Hepatocyte (in vitro differentiated cells): ENCODE measurements at regions not wholly inside any gene's neighbourhood (a gene's known extent, or its start where the extent isn't known, plus 50 kb on each side); places are given as distances from the start of the nearest gene placed in this dataset.
A peak's percentile ranks its signal among the peaks of the same experiment; 100 is the strongest.

Experiments used
- DNase-seq: peaks from one replicate; pipeline ENCODE4 v3.0.0-alpha.2; 2016; ENCODE audit warnings: low spot score
- H2AFZ ChIP-seq: fragments of 200-600 bp; sonication (generic); 2 replicates; pipeline ENCODE4 v1.6.0; 2016; ENCODE audit warnings: antibody characterized with exemption, mild to moderate bottlenecking
- H3K27ac ChIP-seq: fragments of 200-600 bp; sonication (generic); 2 replicates; pipeline ENCODE4 v1.5.1; 2016; ENCODE audit warnings: mild to moderate bottlenecking
- H3K27me3 ChIP-seq: fragments of 200-600 bp; sonication (generic); 2 replicates; pipeline ENCODE4 v1.6.1; 2016
- H3K36me3 ChIP-seq: fragments of 200-600 bp; sonication (generic); replicated peaks from 2 replicates; pipeline ENCODE4 v1.5.1; 2016; ENCODE audit warnings: low read depth; ENCODE audit not compliant: insufficient read depth
- H3K4me1 ChIP-seq: fragments of 200-600 bp; sonication (generic); 2 replicates; pipeline ENCODE4 v1.5.1; 2016; ENCODE audit warnings: mild to moderate bottlenecking, moderate library complexity; ENCODE audit not compliant: insufficient read depth
- H3K4me2 ChIP-seq: fragments of 200-600 bp; sonication (generic); 2 replicates; pipeline ENCODE4 v1.6.0; 2016
- H3K4me3 ChIP-seq: fragments of 200-600 bp; sonication (generic); 2 replicates; pipeline ENCODE4 v1.5.1; 2016; ENCODE audit warnings: mild to moderate bottlenecking
- H3K79me2 ChIP-seq: fragments of 200-600 bp; sonication (generic); 2 replicates; pipeline ENCODE4 v1.6.0; 2017; ENCODE audit warnings: mild to moderate bottlenecking
- H3K9me2 ChIP-seq: fragments of 200-600 bp; sonication (generic); replicated peaks from 2 replicates; pipeline ENCODE4 v1.6.0; 2017; ENCODE audit warnings: mild to moderate bottlenecking; ENCODE audit not compliant: insufficient read depth
- H3K9me3 ChIP-seq: fragments of 200-600 bp; sonication (generic); 2 replicates; pipeline ENCODE4 v1.5.1; 2016; ENCODE audit warnings: low read depth, mild to moderate bottlenecking
- H4K20me1 ChIP-seq: fragments of 200-600 bp; sonication (generic); 2 replicates; pipeline ENCODE4 v1.6.0; 2016; ENCODE audit warnings: mild to moderate bottlenecking; ENCODE audit not compliant: insufficient read depth, poor library complexity, severe bottlenecking
- CTCF ChIP-seq: fragments of 200-600 bp; sonication (generic); IDR thresholded peaks from 2 replicates; pipeline ENCODE4 v1.5.1; 2016; ENCODE audit warnings: antibody characterized with exemption, mild to moderate bottlenecking; ENCODE audit not compliant: poor library complexity
- EZH2 ChIP-seq: fragments of 200-600 bp; sonication (generic); IDR thresholded peaks from 2 replicates; pipeline ENCODE4 v1.6.1; 2016; ENCODE audit warnings: antibody characterized with exemption, mild to moderate bottlenecking, borderline replicate concordance
- EZH2phosphoT487 ChIP-seq: fragments of 200-600 bp; sonication (generic); IDR thresholded peaks from one replicate; pipeline ENCODE4 v1.6.1; 2018; ENCODE audit warnings: antibody characterized with exemption, mild to moderate bottlenecking, low read depth, moderate library complexity; ENCODE audit not compliant: unreplicated experiment, severe bottlenecking
- WGBS: methylation state at CpG from one replicate; pipeline ENCODE4 v1.1.6; 2016; ENCODE audit warnings: low lambda C conversion rate; ENCODE audit errors: missing lambda C conversion rate; 5-methylcytosine and 5-hydroxymethylcytosine counted together

GRCh38 chr5:77852068-77852513 lies 76.0 kb upstream of the TBCA start:
- Histone ChIP-seq H3K4me2 (peak overlapping the region; percentile 100), H3K27ac (peak overlapping the region; percentile 25), H3K9me2 (no peaks in the 10 kb centered on the region), H2AFZ (peak overlapping the region; percentile 98), H3K36me3 (no peaks in the 10 kb centered on the region), H3K4me3 (peak overlapping the region; percentile 79), H4K20me1 (no peaks in the 10 kb centered on the region), H3K79me2 (no peaks in the 10 kb centered on the region), H3K9me3 (no peaks in the 10 kb centered on the region), H3K4me1 (no peaks in the 10 kb centered on the region), H3K27me3 (peaks cover 16% of the 10 kb centered on the region)
- TF ChIP-seq EZH2phosphoT487, result no peak
- TF ChIP-seq CTCF, result no peak
- TF ChIP-seq EZH2, result peak; percentile 43
- no peak for DNase-seq
- WGBS, result 4% methylated on average over 13 of the region's 13 CpGs

- Histone ChIP-seq H3K79me2 (no peaks in the 10 kb centered on the region), H3K27me3 (peaks cover 22% of the 10 kb centered on the region), H3K4me2 (peak overlapping the region; percentile 100), H3K4me1 (no peaks in the 10 kb centered on the region), H3K27ac (no peak overlapping the region), H2AFZ (peak overlapping the region; percentile 98), H3K9me2 (no peaks in the 10 kb centered on the region), H3K4me3 (peak overlapping the region; percentile 79), H3K9me3 (no peaks in the 10 kb centered on the region), H4K20me1 (no peaks in the 10 kb centered on the region), H3K36me3 (no peaks in the 10 kb centered on the region)
- peak; percentile 49 for DNase-seq
- 18% methylated on average over 75 of the region's 89 CpGs for WGBS
- TF ChIP-seq EZH2phosphoT487 (no peak), CTCF (no peak), EZH2 (no peak)
Measured at GRCh38 chr5:77851176-77852067, 75.3 kb upstream of the TBCA start.

DNA sequence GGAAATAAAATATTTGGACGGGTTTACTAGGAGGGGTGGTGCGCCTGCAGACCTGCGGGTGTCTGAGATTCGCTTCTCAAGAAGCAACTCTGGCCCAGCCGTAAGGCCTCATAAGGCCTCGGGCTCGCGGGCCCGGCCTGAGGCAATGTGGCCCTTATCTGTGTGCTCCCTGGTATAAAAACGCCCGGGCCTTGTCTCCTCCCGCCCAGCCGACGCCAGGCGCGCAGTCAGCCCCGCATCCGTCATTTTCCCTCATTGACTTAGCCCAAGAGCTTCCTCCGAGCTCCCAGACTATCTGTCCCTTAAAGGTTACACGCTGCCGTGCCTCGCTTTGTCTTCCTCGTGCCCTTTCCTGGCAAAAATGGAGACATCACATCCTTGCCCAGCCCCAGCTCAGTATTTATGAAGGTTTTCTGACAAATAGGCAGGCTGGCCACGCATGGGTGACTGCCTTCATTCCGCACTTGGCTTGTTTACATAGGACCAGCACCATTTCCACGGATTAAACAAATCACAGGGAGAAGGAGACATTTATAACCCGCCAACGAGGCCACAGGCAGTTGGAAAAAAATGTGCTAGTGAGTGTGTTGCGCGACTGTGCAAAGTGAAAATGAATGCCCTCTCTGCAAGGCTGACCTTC lies 74.5 kb upstream of the TBCA start:
- peak overlapping the region; percentile 98 for H2AFZ ChIP-seq
- H3K36me3 ChIP-seq, result no peaks in the 10 kb centered on the region
- no peak overlapping the region for H3K27ac ChIP-seq
- no peaks in the 10 kb centered on the region for H3K9me3 ChIP-seq
- no peaks in the 10 kb centered on the region for H4K20me1 ChIP-seq
- peak overlapping the region; percentile 100 for H3K4me2 ChIP-seq
- no peaks in the 10 kb centered on the region for H3K79me2 ChIP-seq
- TF ChIP-seq EZH2 (no peak), CTCF (no peak), EZH2phosphoT487 (no peak)
- whole genome bisulfite sequencing, result 65% methylated on average over 30 of the region's 30 CpGs
- H3K27me3 ChIP-seq, result peaks cover 29% of the 10 kb centered on the region
- no peak overlapping the region for H3K4me3 ChIP-seq
- no peaks in the 10 kb centered on the region for H3K9me2 ChIP-seq
- no peak for DNase-seq
- no peaks in the 10 kb centered on the region for H3K4me1 ChIP-seq
